Gastroesophageal sphincter (tissue), 4 donors: ENCODE measurements at regions not wholly inside any gene's neighbourhood (a gene's known extent, or its start where the extent isn't known, plus 50 kb on each side); places are given as distances from the start of the nearest gene placed in this dataset.
A peak's percentile ranks its signal among the peaks of the same experiment; 100 is the strongest.

Experiments
- ATAC-seq: fragments of 150-250 bp; one replicate; pipeline ENCODE4 v1.9.1; 2016; ENCODE audit warnings: mild to moderate bottlenecking, moderate library complexity
- H3K27ac ChIP-seq, 4 donors: fragments of 200-600 bp; sonication (generic) in 3 of 4; 1 replicate in 3 of 4; 2 replicates in 1 of 4; pipeline ENCODE4 v1.5.1; 2016 to 2019
- H3K27me3 ChIP-seq: fragments of 200-600 bp; sonication (generic); one replicate; pipeline ENCODE4 v1.5.1; 2019
- H3K36me3 ChIP-seq, 2 donors: fragments of 200-600 bp; sonication (generic); one replicate each; pipeline ENCODE4 v1.5.1; 2019; ENCODE audit warnings: control low read depth in 1 of 2
- H3K4me1 ChIP-seq, 3 donors: fragments of 200-600 bp; sonication (generic); 1 replicate in 2 of 3; 2 replicates in 1 of 3; pipeline ENCODE4 v1.5.1; 2016 to 2019; ENCODE audit warnings: control low read depth in 2 of 3
- H3K4me3 ChIP-seq, 2 donors: fragments of 200-600 bp; sonication (generic); one replicate each; pipeline ENCODE4 v1.5.1; 2019; ENCODE audit warnings: mild to moderate bottlenecking in 1 of 2, moderate library complexity in 1 of 2
- H3K9me3 ChIP-seq, 3 donors: fragments of 200-600 bp; sonication (generic); one replicate each; pipeline ENCODE4 v1.5.1; 2017 to 2019; ENCODE audit warnings: control low read depth in 2 of 3
- EP300 ChIP-seq: sonication (generic); formaldehyde crosslinking; IDR thresholded peaks from one replicate; pipeline ENCODE4 v1.6.1; 2017; ENCODE audit warnings: antibody characterized with exemption, mild to moderate bottlenecking
- POLR2A ChIP-seq, 2 donors: fragments of 450-650 bp; IDR thresholded peaks; one replicate each; pipeline ENCODE4 v1.6.1; 2017; ENCODE audit warnings: antibody characterized with exemption in 2 of 2, mild to moderate bottlenecking in 2 of 2, moderate library complexity in 1 of 2
- POLR2AphosphoS5 ChIP-seq: sonication (generic); formaldehyde crosslinking; IDR thresholded peaks from one replicate; pipeline ENCODE4 v1.6.1; 2017; ENCODE audit warnings: antibody characterized with exemption
- WGBS, 2 donors: methylation state at CpG; one replicate each; pipeline ENCODE4 v1.1.5; 2018; ENCODE audit warnings: low coverage in 1 of 2; 5-methylcytosine and 5-hydroxymethylcytosine counted together
- TF ChIP-seq, protein P1 (sequence below), 4 experiments: fragments of 200-600 bp in 2 of 4; fragments of 450-650 bp in 2 of 4; sonication (generic) in 1 of 4; IDR thresholded peaks; one replicate each; pipeline ENCODE4 v1.5.1; 2017 to 2019; ENCODE audit warnings: antibody characterized with exemption in 4 of 4, mild to moderate bottlenecking in 2 of 4, moderate library complexity in 2 of 4

DNA sequence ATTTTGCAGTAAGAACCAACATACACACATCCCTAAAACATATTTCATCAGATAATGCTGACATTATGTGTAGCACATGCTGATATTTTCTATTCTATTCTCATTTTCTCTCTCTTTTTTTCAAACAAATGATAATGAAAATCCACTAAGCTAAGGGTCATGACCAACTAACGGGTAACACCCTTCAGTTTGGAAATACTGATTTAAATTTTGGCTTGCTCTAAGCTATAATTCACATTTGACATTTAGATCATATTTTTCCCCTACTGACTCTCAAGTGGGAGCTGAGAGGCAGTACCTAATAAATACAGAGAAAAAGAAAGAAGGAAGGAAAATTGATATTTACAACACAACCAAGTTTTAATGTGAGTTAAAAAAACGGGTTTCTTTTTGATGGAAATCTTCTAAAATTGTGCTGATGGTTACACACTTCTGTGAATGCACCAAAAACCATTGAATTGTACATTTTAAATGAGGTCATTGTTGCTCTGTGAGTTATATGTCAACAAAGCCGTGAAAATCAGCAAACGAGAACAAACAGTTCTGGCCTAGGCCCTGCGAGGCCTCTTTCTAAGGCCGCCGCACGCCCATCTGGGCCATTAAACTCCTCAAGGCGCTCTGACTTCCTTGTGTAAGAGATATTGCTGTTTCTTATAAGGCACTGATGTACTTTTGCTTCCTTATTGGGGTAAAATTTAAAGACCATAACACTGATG, 124.2 kb downstream of the GALR1 start:
- Histone ChIP-seq H3K4me3 (no peak overlapping the region), H3K27me3 (peaks cover 8% of the 10 kb centered on the region), H3K4me1 (no peaks in the 10 kb centered on the region), H3K27ac (peak overlapping the region in 3 of 4 donors; percentile 44 to 62 (median 60)), H3K36me3 (no peaks in the 10 kb centered on the region), H3K9me3 (peaks cover 0 to 13% (median 0%) of the 10 kb centered on the region in 3 donors)
- peak; percentile 57 for ATAC-seq
- TF ChIP-seq, protein P1, sequence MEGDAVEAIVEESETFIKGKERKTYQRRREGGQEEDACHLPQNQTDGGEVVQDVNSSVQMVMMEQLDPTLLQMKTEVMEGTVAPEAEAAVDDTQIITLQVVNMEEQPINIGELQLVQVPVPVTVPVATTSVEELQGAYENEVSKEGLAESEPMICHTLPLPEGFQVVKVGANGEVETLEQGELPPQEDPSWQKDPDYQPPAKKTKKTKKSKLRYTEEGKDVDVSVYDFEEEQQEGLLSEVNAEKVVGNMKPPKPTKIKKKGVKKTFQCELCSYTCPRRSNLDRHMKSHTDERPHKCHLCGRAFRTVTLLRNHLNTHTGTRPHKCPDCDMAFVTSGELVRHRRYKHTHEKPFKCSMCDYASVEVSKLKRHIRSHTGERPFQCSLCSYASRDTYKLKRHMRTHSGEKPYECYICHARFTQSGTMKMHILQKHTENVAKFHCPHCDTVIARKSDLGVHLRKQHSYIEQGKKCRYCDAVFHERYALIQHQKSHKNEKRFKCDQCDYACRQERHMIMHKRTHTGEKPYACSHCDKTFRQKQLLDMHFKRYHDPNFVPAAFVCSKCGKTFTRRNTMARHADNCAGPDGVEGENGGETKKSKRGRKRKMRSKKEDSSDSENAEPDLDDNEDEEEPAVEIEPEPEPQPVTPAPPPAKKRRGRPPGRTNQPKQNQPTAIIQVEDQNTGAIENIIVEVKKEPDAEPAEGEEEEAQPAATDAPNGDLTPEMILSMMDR (IDR thresholded peaks at IDR 0.05): no peak
- TF ChIP-seq POLR2A (IDR thresholded peaks at IDR 0.05) (no peak), EP300 (no peak), POLR2AphosphoS5 (no peak)
- 38 to 70% methylated on average over 8 to 9 of the region's 9 CpGs for WGBS, 2 donors

DNA sequence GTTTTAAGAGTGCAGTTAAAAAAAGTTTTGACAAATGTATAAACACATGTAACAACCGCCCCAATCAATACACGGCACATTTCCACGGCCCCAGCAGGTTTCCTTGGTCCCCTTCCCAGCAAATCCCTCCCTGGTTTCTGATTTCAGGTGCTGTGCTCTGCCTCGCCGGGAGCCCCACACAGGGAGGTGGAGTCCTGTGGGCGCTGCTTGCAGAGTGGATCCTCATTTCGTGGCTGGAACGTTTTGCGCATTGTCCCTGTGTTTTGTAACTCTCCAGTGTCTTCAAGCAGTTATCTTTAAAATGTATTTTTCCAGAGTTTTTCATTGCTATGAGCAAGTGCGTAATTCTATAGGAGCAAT, 124.8 kb downstream of the GALR1 start:
- WGBS, 2 donors: 44 to 47% methylated on average over 6 to 10 of the region's 10 CpGs
- H3K27ac ChIP-seq: peak overlapping the region in 3 of 4 donors; percentile 44 to 62 (median 60)
- no peak for ATAC-seq
- no peaks in the 10 kb centered on the region for H3K4me1 ChIP-seq
- H3K27me3 ChIP-seq: peaks cover 14% of the 10 kb centered on the region
- peaks cover 0 to 8% (median 0%) of the 10 kb centered on the region in 3 donors for H3K9me3 ChIP-seq
- no peak overlapping the region for H3K4me3 ChIP-seq
- H3K36me3 ChIP-seq: no peaks in the 10 kb centered on the region
- no peak for TF ChIP-seq POLR2AphosphoS5
- TF ChIP-seq, protein P1 (IDR thresholded peaks at IDR 0.05): no peak
- TF ChIP-seq EP300: no peak
- TF ChIP-seq POLR2A (IDR thresholded peaks at IDR 0.05): no peak

DNA sequence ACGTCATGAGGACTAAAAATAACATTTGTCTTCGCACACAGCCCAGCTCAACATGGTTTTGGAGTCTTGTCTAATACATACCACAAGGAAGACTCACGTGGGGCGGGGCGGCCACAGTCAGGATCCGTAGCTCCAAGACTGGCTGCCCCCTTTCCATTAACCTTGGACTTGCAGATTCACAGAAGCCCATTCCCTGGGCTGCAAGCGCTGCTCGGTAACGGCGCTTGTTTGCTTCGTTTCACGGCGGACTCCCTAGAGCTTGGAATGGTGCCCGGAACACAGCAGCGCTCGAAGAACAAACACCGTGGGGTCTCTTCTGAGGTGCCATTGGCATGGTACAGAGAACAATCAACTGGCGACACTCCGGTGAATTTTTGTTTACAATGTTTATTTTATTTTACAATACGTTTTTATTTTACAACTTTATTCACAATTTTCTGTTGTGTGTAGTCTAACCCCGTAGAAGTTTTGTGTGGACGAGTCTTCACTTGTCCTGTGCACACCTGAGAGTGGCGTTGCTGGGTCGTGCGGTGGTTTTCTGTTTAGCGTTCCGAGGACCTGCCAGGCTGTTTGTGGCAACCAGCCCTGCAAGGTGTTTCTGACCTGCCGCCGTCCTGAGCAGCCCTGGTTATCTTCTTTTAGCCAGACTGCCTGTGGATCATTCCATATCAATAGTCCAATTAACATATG, 126.5 kb downstream of the GALR1 start:
- TF ChIP-seq EP300 (no peak), POLR2A (IDR thresholded peaks at IDR 0.05) (no peak), POLR2AphosphoS5 (no peak)
- TF ChIP-seq, protein P1 (IDR thresholded peaks at IDR 0.05): no peak
- H3K4me1 ChIP-seq: no peaks in the 10 kb centered on the region
- no peaks in the 10 kb centered on the region for H3K9me3 ChIP-seq
- 84 to 87% methylated on average over 22 to 29 of the region's 29 CpGs for WGBS, 2 donors
- H3K27ac ChIP-seq: no peak overlapping the region
- no peak overlapping the region for H3K4me3 ChIP-seq
- ATAC-seq: no peak
- no peaks in the 10 kb centered on the region for H3K36me3 ChIP-seq
- peaks cover 16% of the 10 kb centered on the region for H3K27me3 ChIP-seq

DNA sequence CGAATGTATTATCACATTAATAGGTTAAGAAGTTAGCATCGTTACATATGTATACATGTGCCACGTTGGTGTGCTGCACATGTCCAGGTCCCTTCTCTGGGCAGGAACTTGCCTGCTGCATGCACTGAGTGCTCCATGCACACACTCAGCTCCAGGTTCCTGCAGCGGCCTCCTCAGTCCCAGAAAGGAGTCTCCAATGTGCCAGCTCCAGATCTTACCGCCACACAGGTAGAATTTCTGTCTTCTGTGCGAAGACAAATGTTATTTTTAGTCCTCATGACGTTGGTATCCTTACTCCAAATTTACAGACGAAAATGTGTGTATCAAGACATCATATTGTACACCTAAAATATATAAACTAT, 127.1 kb downstream of the GALR1 start:
- peaks cover 16% of the 10 kb centered on the region for H3K27me3 ChIP-seq
- H3K27ac ChIP-seq: no peak overlapping the region
- ATAC-seq: no peak
- TF ChIP-seq, protein P1 (IDR thresholded peaks at IDR 0.05): no peak
- TF ChIP-seq POLR2AphosphoS5 (no peak), POLR2A (IDR thresholded peaks at IDR 0.05) (no peak), EP300 (no peak)
- no peaks in the 10 kb centered on the region for H3K36me3 ChIP-seq
- WGBS, 2 donors: 61% methylated on average over 7 of the region's 8 CpGs; no CpG with 5 or more reads in 1 of the 2 donors
- H3K4me3 ChIP-seq: no peak overlapping the region
- no peaks in the 10 kb centered on the region for H3K4me1 ChIP-seq
- no peaks in the 10 kb centered on the region for H3K9me3 ChIP-seq

DNA sequence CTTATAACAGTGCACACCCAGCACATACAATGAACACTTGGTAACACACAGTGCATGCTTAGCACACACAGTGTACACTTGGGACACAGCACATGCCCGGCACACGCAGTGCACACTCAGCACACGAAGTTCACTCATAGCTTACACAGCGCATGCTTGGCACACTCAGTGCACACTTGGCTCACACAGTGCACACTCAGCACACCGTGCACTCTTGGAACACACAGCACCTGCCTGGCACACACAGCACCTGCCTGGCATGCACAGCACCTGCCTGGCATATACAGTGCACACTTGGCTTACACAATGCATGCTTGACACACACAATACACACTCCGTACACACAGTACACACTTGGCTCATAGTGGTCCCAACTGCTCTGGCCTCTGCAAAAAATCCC, 128.2 kb downstream of the GALR1 start:
- Histone ChIP-seq H3K27ac (no peak overlapping the region), H3K36me3 (no peaks in the 10 kb centered on the region), H3K9me3 (no peaks in the 10 kb centered on the region), H3K4me1 (no peaks in the 10 kb centered on the region), H3K4me3 (no peak overlapping the region), H3K27me3 (peaks cover 16% of the 10 kb centered on the region)
- 71% methylated on average over 2 of the region's 6 CpGs; no CpG with 5 or more reads in 1 of the 2 donors for WGBS, 2 donors
- ATAC-seq: no peak
- TF ChIP-seq POLR2AphosphoS5: no peak
- TF ChIP-seq, protein P1 (IDR thresholded peaks at IDR 0.05): no peak
- TF ChIP-seq EP300: no peak
- no peak for TF ChIP-seq POLR2A (IDR thresholded peaks at IDR 0.05)
